B cell (primary cell): ENCODE measurements at regions not wholly inside any gene's neighbourhood (a gene's known extent, or its start where the extent isn't known, plus 50 kb on each side); places are given as distances from the start of the nearest gene placed in this dataset.

Source experiments
- ATAC-seq: fragments of 200-7000 bp; cut with Tn5 transposase; one replicate; pipeline ENCODE4 v1.10.0; 2021; ENCODE audit warnings: low read depth, mild to moderate bottlenecking, moderate number of reproducible peaks, moderate library complexity
- CTCF ChIA-PET: fragments of 350-600 bp; sonication (Branson Sonifier 250); formaldehyde crosslinking; loops from one replicate; lab custom pipeline; 2021; ENCODE audit warnings: antibody characterized with exemption, inconsistent platforms; lab: Charles Lee
- POLR2A ChIA-PET: fragments of 350-600 bp; sonication (Branson Sonifier 250); formaldehyde crosslinking; loops from one replicate; lab custom pipeline; 2021; ENCODE audit warnings: antibody characterized with exemption; lab: Charles Lee
- DNase-seq: peaks from one replicate; pipeline ENCODE4 v3.0.0; 2013
- H2AFZ ChIP-seq: 2 replicates; pipeline ENCODE4 v1.6.1; 2012; ENCODE audit warnings: mild to moderate bottlenecking, low read depth, low read length; ENCODE audit not compliant: insufficient read depth, poor library complexity, severe bottlenecking
- H3K27ac ChIP-seq, 2 donors: 1 replicate in 1 of 2; 2 replicates in 1 of 2; pipeline ENCODE4 v1.5.1; 2012 to 2013; ENCODE audit warnings: low read length in 2 of 2, mild to moderate bottlenecking in 2 of 2, moderate library complexity in 1 of 2
- H3K27me3 ChIP-seq, 4 experiments: fragments of 200-600 bp in 1 of 4; sonication (generic) in 1 of 4; replicated peaks in 1 of 4; 1 replicate in 2 of 4; 2 replicates in 2 of 4; pipeline versions ENCODE4 v1.6.1 to v1.7.0; 2013 to 2016; ENCODE audit warnings: low read length in 3 of 4, mild to moderate bottlenecking in 2 of 4, mixed read lengths in 1 of 4, moderate library complexity in 1 of 4; ENCODE audit not compliant: insufficient read depth in 4 of 4, control insufficient read depth in 3 of 4; ENCODE audit errors: control extremely low read depth in 1 of 4
- H3K36me3 ChIP-seq, 2 experiments: replicated peaks in 1 of 2; 1 replicate in 1 of 2; 2 replicates in 1 of 2; pipeline versions ENCODE4 v1.6.1 to v1.7.1; 2013; ENCODE audit warnings: low read length in 1 of 2; ENCODE audit not compliant: insufficient read depth in 2 of 2, control insufficient read depth in 1 of 2; ENCODE audit errors: control extremely low read depth in 1 of 2, extremely low read depth in 1 of 2
- H3K4me1 ChIP-seq, 2 donors: fragments of 200-600 bp in 1 of 2; sonication (generic) in 1 of 2; 1 replicate in 1 of 2; 2 replicates in 1 of 2; pipeline versions ENCODE4 v1.5.1 to v1.6.1; 2013 to 2017; ENCODE audit warnings: low read length in 2 of 2; ENCODE audit not compliant: control insufficient read depth in 2 of 2, insufficient read depth in 2 of 2
- H3K4me2 ChIP-seq: replicated peaks from 2 replicates; pipeline ENCODE3; 2012; ENCODE audit warnings: mild to moderate bottlenecking, low read depth, low read length; ENCODE audit not compliant: poor library complexity, severe bottlenecking
- H3K4me3 ChIP-seq, 5 experiments: fragments of 200-600 bp in 1 of 5; sonication (generic) in 1 of 5; 1 replicate in 3 of 5; 2 replicates in 2 of 5; pipeline versions ENCODE4 v1.5.1 to v1.7.0; 2011 to 2016; ENCODE audit warnings: low read length in 4 of 5, mild to moderate bottlenecking in 4 of 5, low read depth in 2 of 5, control low read depth in 1 of 5, moderate library complexity in 1 of 5; ENCODE audit not compliant: insufficient read depth in 1 of 5; ENCODE audit errors: control extremely low read depth in 1 of 5, extremely low read depth in 1 of 5
- H3K79me2 ChIP-seq: fragments of 200-600 bp; sonication (generic); one replicate; pipeline ENCODE4 v1.6.0; 2016; ENCODE audit warnings: low read length; ENCODE audit not compliant: control insufficient read depth, insufficient read depth
- H3K9ac ChIP-seq: fragments of 200-600 bp; sonication (generic); 2 replicates; pipeline ENCODE4 v1.6.1; 2017; ENCODE audit warnings: mild to moderate bottlenecking, low read length, moderate library complexity
- H3K9me3 ChIP-seq, 3 donors: one replicate each; pipeline versions ENCODE4 v1.6.1 to v1.7.1; 2013; ENCODE audit warnings: low read length in 2 of 3; ENCODE audit not compliant: control insufficient read depth in 2 of 3, insufficient read depth in 1 of 3; ENCODE audit errors: control extremely low read depth in 1 of 3
- H4K20me1 ChIP-seq: 2 replicates; pipeline ENCODE4 v1.6.0; 2012; ENCODE audit warnings: mild to moderate bottlenecking, low read length; ENCODE audit not compliant: insufficient read depth, control insufficient read depth, poor library complexity, severe bottlenecking
- H3K27ac Mint-ChIP-seq: one replicate; pipeline ENCODE4 v1.8.0; 2021; ENCODE audit warnings: mixed read lengths
- H3K27me3 Mint-ChIP-seq: one replicate; pipeline ENCODE4 v1.8.0; 2021; ENCODE audit warnings: mixed read lengths
- H3K4me1 Mint-ChIP-seq: one replicate; pipeline ENCODE4 v1.8.0; 2021; ENCODE audit warnings: mixed read lengths
- H3K4me3 Mint-ChIP-seq: one replicate; pipeline ENCODE4 v1.8.0; 2021; ENCODE audit warnings: mixed read lengths
- H3K9me3 Mint-ChIP-seq: one replicate; pipeline ENCODE4 v1.8.0; 2022; ENCODE audit warnings: mixed read lengths; ENCODE audit not compliant: insufficient read depth
- EZH2 ChIP-seq: IDR thresholded peaks from 2 replicates; pipeline ENCODE4 v1.6.1; 2012; ENCODE audit warnings: borderline replicate concordance, low read depth, mild to moderate bottlenecking, moderate library complexity, low read length; ENCODE audit not compliant: insufficient read depth, poor library complexity, severe bottlenecking
- WGBS: methylation state at CpG from one replicate; pipeline ENCODE4 v1.1.5; 2013; ENCODE audit warnings: missing lambda C conversion rate; ENCODE audit not compliant: insufficient coverage; 5-methylcytosine and 5-hydroxymethylcytosine counted together
- intact Hi-C: fragments of 100-400 bp; cut with micrococcal nuclease; formaldehyde crosslinking; loops from one replicate; pipeline ENCODE4 v1.10.0; 2022
- TF ChIP-seq, protein P1 (sequence below): fragments of 200-600 bp; IDR thresholded peaks from one replicate; pipeline ENCODE4 v1.8.0; 2022; ENCODE audit warnings: antibody characterized with exemption, mild to moderate bottlenecking

- Histone ChIP-seq H3K4me2 (no peak overlapping the region), H3K4me3 (no peak overlapping the region), H2AFZ (no peak overlapping the region), H4K20me1 (no peaks in the 10 kb centered on the region), H3K9ac (no peak overlapping the region), H3K36me3 (no peaks in the 10 kb centered on the region), H3K4me1 (no peaks in the 10 kb centered on the region), H3K27me3 (peaks cover 0 to 20% (median 0%) of the 10 kb centered on the region in 4 experiments), H3K27ac (no peak overlapping the region), H3K9me3 (peaks cover 0 to 25% (median 0%) of the 10 kb centered on the region in 3 donors), H3K79me2 (no peaks in the 10 kb centered on the region)
- Mint-ChIP-seq H3K27me3 (peaks cover 13% of the 10 kb centered on the region), H3K27ac (no peak overlapping the region), H3K4me1 (no peaks in the 10 kb centered on the region), H3K4me3 (no peak overlapping the region), H3K9me3 (no peaks in the 10 kb centered on the region)
- CTCF ChIA-PET, result no interaction called here
- DNase-seq (no peak), ATAC-seq (no peak)
- intact Hi-C loops, result no loop called here
- POLR2A ChIA-PET, result no interaction called here
- WGBS, result no CpG with 5 or more reads among the region's 4 CpGs
- TF ChIP-seq EZH2, result no peak
- TF ChIP-seq, protein P1, sequence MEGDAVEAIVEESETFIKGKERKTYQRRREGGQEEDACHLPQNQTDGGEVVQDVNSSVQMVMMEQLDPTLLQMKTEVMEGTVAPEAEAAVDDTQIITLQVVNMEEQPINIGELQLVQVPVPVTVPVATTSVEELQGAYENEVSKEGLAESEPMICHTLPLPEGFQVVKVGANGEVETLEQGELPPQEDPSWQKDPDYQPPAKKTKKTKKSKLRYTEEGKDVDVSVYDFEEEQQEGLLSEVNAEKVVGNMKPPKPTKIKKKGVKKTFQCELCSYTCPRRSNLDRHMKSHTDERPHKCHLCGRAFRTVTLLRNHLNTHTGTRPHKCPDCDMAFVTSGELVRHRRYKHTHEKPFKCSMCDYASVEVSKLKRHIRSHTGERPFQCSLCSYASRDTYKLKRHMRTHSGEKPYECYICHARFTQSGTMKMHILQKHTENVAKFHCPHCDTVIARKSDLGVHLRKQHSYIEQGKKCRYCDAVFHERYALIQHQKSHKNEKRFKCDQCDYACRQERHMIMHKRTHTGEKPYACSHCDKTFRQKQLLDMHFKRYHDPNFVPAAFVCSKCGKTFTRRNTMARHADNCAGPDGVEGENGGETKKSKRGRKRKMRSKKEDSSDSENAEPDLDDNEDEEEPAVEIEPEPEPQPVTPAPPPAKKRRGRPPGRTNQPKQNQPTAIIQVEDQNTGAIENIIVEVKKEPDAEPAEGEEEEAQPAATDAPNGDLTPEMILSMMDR, result no peak
These were observed 170.1 kb downstream of the OLFM4 start for GRCh38 chr13:53198736-53199135.

GRCh38 chr13:53200075-53200474, 171.5 kb downstream of the OLFM4 start:
- ChIA-PET CTCF (no interaction called here), POLR2A (no interaction called here)
- Mint-ChIP-seq H3K4me3 (no peak overlapping the region), H3K27ac (no peak overlapping the region), H3K27me3 (peaks cover 17% of the 10 kb centered on the region), H3K9me3 (no peaks in the 10 kb centered on the region), H3K4me1 (no peaks in the 10 kb centered on the region)
- Histone ChIP-seq H4K20me1 (no peaks in the 10 kb centered on the region), H3K27ac (no peak overlapping the region), H3K4me3 (no peak overlapping the region), H2AFZ (no peak overlapping the region), H3K4me1 (no peaks in the 10 kb centered on the region), H3K79me2 (no peaks in the 10 kb centered on the region), H3K4me2 (no peak overlapping the region), H3K9me3 (peaks cover 0 to 25% (median 0%) of the 10 kb centered on the region in 3 donors), H3K36me3 (no peaks in the 10 kb centered on the region), H3K27me3 (peaks cover 0 to 20% (median 0%) of the 10 kb centered on the region in 4 experiments), H3K9ac (no peak overlapping the region)
- 80% methylated on average over 32 of the region's 34 CpGs for WGBS
- ATAC-seq (no peak), DNase-seq (no peak)
- intact Hi-C loops, result no loop called here
- no peak for TF ChIP-seq EZH2
- TF ChIP-seq, protein P1, result no peak
